Stomach (tissue), 8 donors: ENCODE measurements at regions not wholly inside any gene's neighbourhood (a gene's known extent, or its start where the extent isn't known, plus 50 kb on each side); places are given as distances from the start of the nearest gene placed in this dataset.
A peak's percentile ranks its signal among the peaks of the same experiment; 100 is the strongest.

ENCODE experiments used
- DNase-seq, 2 donors: peaks; one replicate each; pipeline versions ENCODE4 v3.0.0 to v3.0.0-alpha.2; 2013 to 2019
- H3K27ac ChIP-seq, 5 donors: fragments of 200-600 bp in 4 of 5; sonication (generic) in 4 of 5; one replicate each; pipeline ENCODE4 v1.5.1; 2013 to 2019; ENCODE audit warnings: mild to moderate bottlenecking in 1 of 5, moderate library complexity in 1 of 5
- H3K27me3 ChIP-seq, 3 donors: fragments of 200-600 bp; sonication (generic); one replicate each; pipeline ENCODE4 v1.5.1; 2017 to 2019; ENCODE audit warnings: mixed run types in 1 of 3
- H3K36me3 ChIP-seq, 4 donors: fragments of 200-600 bp; sonication (generic); 1 replicate in 3 of 4; 2 replicates in 1 of 4; pipeline ENCODE4 v1.5.1; 2016 to 2019
- H3K4me1 ChIP-seq, 4 donors: fragments of 200-600 bp; sonication (generic); one replicate each; pipeline ENCODE4 v1.5.1; 2016 to 2019
- H3K4me3 ChIP-seq, 4 donors: fragments of 200-600 bp; sonication (generic) in 3 of 4; one replicate each; pipeline ENCODE4 v1.5.1; 2016 to 2019; ENCODE audit warnings: mild to moderate bottlenecking in 1 of 4
- H3K9me3 ChIP-seq, 4 donors: fragments of 200-600 bp; sonication (generic); one replicate each; pipeline ENCODE4 v1.5.1; 2016 to 2019
- EP300 ChIP-seq: sonication (generic); formaldehyde crosslinking; IDR thresholded peaks from one replicate; pipeline ENCODE4 v1.6.1; 2017; ENCODE audit warnings: antibody characterized with exemption
- POLR2A ChIP-seq, 4 donors: fragments of 450-650 bp; IDR thresholded peaks; one replicate each; pipeline ENCODE4 v1.6.1; 2016; ENCODE audit warnings: antibody characterized with exemption in 4 of 4, control low read depth in 2 of 4, mild to moderate bottlenecking in 1 of 4, moderate library complexity in 1 of 4
- POLR2AphosphoS5 ChIP-seq, 3 donors: sonication (generic); formaldehyde crosslinking; IDR thresholded peaks; one replicate each; pipeline ENCODE4 v1.6.1; 2016; ENCODE audit warnings: antibody characterized with exemption in 3 of 3
- WGBS, 5 donors: extraction: QIAGEN DNeasy Blood & Tissue Kit in 3 of 5; methylation state at CpG; one replicate each; pipeline versions ENCODE4 v1.1.5 to v1.1.7; 2013 to 2018; 5-methylcytosine and 5-hydroxymethylcytosine counted together
- intact Hi-C: fragments of 100-400 bp; cut with DNase I; formaldehyde crosslinking; loops from one replicate; pipeline ENCODE4 v1.15.1; 2023; ENCODE audit warnings: low total_unique reads
- TF ChIP-seq, protein P1 (sequence below), 7 experiments: fragments of 450-650 bp in 4 of 7; fragments of 200-600 bp in 3 of 7; sonication (generic) in 3 of 7; IDR thresholded peaks; one replicate each; pipeline ENCODE4 v1.5.1; 2016 to 2019; ENCODE audit warnings: antibody characterized with exemption in 7 of 7, control low read depth in 2 of 7, mild to moderate bottlenecking in 1 of 7
- donor health status: healthy with polysubstance abuse.
- donor health status: Bipolar disorder and iron deficiency.
- donor health status: healthy.

DNA sequence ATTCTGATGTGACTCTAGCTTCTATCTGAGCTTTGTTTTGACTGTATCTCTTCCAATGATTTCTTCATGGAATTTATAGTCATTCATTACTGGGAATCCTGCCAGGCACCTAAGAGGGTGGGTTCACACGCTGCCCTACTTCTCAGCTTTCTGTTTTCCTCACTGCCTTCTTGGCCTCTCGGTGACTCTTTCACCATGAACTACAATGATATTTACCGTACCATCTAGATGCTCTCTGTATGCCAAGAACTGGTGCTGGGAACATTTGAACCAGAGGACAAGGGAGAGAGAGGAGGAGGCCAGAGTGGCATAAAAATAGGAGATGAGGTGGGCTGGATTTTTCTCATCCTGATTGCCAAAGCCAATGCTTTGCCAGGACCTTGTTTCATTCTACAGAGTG, 280.0 kb upstream of the P2RY1 start:
- Histone ChIP-seq H3K27me3 (no peaks in the 10 kb centered on the region), H3K36me3 (no peaks in the 10 kb centered on the region), H3K4me1 (no peaks in the 10 kb centered on the region), H3K9me3 (no peaks in the 10 kb centered on the region), H3K27ac (peak overlapping the region in 1 of 5 donors; percentile 45), H3K4me3 (no peak overlapping the region)
- no peak for DNase-seq
- TF ChIP-seq POLR2AphosphoS5 (IDR thresholded peaks at IDR 0.05) (no peak), EP300 (no peak), POLR2A (IDR thresholded peaks at IDR 0.05) (no peak)
- TF ChIP-seq, protein P1, sequence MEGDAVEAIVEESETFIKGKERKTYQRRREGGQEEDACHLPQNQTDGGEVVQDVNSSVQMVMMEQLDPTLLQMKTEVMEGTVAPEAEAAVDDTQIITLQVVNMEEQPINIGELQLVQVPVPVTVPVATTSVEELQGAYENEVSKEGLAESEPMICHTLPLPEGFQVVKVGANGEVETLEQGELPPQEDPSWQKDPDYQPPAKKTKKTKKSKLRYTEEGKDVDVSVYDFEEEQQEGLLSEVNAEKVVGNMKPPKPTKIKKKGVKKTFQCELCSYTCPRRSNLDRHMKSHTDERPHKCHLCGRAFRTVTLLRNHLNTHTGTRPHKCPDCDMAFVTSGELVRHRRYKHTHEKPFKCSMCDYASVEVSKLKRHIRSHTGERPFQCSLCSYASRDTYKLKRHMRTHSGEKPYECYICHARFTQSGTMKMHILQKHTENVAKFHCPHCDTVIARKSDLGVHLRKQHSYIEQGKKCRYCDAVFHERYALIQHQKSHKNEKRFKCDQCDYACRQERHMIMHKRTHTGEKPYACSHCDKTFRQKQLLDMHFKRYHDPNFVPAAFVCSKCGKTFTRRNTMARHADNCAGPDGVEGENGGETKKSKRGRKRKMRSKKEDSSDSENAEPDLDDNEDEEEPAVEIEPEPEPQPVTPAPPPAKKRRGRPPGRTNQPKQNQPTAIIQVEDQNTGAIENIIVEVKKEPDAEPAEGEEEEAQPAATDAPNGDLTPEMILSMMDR (IDR thresholded peaks at IDR 0.05), result no peak
- 63 to 81% (median 75%) methylated on average over 3 of the region's 3 CpGs for WGBS, 5 donors
- intact Hi-C loops, result no loop called here

DNA sequence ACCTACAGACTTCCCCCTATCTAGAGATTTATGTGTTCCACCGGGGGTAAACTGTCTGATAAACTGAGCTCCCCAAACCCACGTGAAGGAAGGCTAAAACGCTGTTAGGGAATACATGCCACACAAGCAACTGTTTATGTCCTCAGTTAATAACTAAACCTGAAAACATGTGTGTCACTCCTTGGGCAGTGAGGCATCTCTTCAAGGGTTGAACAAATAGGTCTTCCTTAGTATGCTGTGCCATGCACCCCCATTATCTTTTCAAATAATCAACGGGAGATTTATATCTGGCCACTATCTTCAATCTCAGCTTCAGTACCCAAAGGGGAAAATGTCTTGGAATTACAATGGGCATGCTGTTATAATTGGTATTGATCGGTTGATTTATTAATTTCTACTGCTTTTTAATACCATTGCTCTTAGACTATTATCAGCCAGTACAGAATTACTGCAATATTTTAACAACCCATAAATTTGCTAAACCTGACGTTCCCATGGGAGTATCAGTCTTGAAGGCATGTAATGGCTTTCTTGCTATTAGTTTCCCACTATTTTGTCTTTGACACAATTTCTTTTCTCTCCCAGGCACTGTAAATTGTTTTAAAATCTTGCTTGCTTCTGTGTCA, 279.2 kb upstream of the P2RY1 start:
- WGBS, 5 donors, result 91 to 94% (median 93%) methylated on average over 6 of the region's 6 CpGs
- H3K27me3 ChIP-seq, result no peaks in the 10 kb centered on the region
- no peak for DNase-seq

DNA sequence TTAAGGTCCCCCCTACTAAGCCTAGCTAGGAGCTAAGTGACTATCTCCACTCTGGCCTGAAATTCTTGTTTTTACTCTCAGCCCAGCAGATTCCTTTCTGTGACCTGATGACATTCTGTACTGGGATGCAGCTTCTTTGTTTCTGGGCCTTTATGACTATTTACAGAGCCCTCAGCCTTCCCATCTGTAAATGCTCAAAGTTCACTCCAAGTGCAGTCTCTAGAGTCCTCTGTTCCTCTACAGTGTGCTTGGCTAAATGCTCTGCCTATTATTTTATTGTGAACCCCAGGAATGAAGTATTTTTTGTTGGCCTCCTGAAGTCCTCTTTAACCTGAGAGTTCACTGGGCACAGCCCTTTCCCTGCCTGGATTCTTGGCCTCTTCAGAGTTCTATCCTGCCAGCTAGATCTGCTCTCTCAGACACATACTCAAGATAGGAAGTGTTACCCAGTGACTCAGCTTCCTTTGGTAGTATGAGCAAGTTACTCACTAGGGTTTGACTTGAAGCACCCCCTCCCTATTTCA, 278.1 kb upstream of the P2RY1 start:
- Histone ChIP-seq H3K4me3 (no peak overlapping the region), H3K36me3 (no peaks in the 10 kb centered on the region), H3K9me3 (no peaks in the 10 kb centered on the region), H3K27ac (peak overlapping the region in 4 of 5 donors; percentile 4 to 39 (median 30)), H3K4me1 (no peaks in the 10 kb centered on the region), H3K27me3 (no peaks in the 10 kb centered on the region)
- intact Hi-C loops, result no loop called here
- no peak for TF ChIP-seq POLR2A (IDR thresholded peaks at IDR 0.05)
- TF ChIP-seq POLR2AphosphoS5 (IDR thresholded peaks at IDR 0.05), result no peak
- no peak for TF ChIP-seq EP300
- TF ChIP-seq, protein P1 (IDR thresholded peaks at IDR 0.05), result no peak
- peak in 1 of 2 donors; percentile 51 for DNase-seq

More for the DNA sequence above, 279.2 kb upstream of the P2RY1 start:
- H3K27ac ChIP-seq, result no peak overlapping the region
- no peak overlapping the region for H3K4me3 ChIP-seq
- no peaks in the 10 kb centered on the region for H3K36me3 ChIP-seq
- intact Hi-C loops, result no loop called here
- H3K9me3 ChIP-seq, result no peaks in the 10 kb centered on the region
- TF ChIP-seq, protein P1 (IDR thresholded peaks at IDR 0.05), result no peak
- no peak for TF ChIP-seq POLR2AphosphoS5 (IDR thresholded peaks at IDR 0.05)
- no peak for TF ChIP-seq POLR2A (IDR thresholded peaks at IDR 0.05)
- TF ChIP-seq EP300, result no peak
- H3K4me1 ChIP-seq, result no peaks in the 10 kb centered on the region

DNA sequence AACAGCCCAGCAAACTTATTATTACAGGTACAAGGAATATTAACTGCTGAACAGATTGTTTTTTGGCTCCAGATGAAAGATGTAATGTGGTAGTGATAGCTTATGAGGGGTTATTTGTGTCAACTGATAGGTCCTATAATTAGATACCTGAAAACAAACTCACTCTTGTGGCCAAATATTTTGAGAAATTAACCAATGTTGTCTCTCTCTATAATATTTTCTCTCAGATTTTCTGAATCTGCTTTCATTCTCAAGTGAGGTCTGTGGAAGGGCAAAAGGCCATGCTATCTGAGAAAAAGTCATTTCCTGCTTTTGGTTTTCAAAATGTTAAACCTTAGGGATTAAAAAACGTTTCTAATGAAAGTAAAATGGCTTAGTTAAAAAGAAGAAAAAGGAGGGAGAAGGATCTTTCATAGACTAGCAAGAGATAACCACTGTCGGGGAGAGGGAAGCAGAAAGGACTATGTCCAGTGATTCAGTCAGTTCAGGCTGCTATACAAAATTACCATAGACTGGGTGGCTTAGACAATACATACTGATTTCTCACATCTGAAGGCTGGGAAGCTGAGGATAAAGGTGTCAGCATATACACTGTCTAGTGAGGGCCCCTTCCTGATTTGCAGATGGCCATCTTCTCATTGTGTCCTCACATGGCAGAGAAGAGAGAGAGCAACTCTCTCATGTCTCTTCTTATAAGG, 277.5 kb upstream of the P2RY1 start:
- Histone ChIP-seq H3K27ac (peak overlapping the region in 4 of 5 donors; percentile 4 to 39 (median 30)), H3K4me3 (no peak overlapping the region), H3K36me3 (no peaks in the 10 kb centered on the region), H3K9me3 (no peaks in the 10 kb centered on the region), H3K4me1 (no peaks in the 10 kb centered on the region), H3K27me3 (no peaks in the 10 kb centered on the region)
- intact Hi-C loops, result no loop called here
- TF ChIP-seq, protein P1 (IDR thresholded peaks at IDR 0.05), result no peak
- TF ChIP-seq POLR2AphosphoS5 (IDR thresholded peaks at IDR 0.05) (no peak), POLR2A (IDR thresholded peaks at IDR 0.05) (no peak), EP300 (no peak)
- 41 to 52% (median 46%) methylated on average over 2 of the region's 2 CpGs for WGBS, 5 donors
- no peak for DNase-seq
